ENCODE measurements at regions not wholly inside any gene's neighbourhood (a gene's known extent, or its start where the extent isn't known, plus 50 kb on each side); places are given as distances from the start of the nearest gene placed in this dataset.
A peak's percentile ranks its signal among the peaks of the same experiment; 100 is the strongest.

DNA sequence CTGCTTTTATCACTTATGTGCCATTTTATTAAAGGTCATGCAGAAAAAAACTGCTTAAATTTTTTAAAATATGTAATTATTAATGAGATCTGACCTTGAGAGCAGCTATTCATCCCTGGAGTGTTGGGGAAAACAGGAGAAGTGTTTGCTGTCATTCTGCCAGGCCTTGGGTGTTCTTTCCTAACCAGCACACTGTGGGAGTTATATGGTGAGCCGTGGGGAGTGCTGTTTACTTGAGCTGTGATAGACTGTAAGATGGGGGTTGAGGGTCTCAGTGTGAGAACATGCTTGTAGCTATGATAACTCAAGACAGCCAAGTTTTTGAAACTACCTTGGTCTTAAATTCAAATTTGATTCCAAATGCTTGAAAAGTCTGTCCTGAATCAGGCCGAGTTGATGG lies 101.3 kb upstream of the ARHGAP28 start:
- intact Hi-C loops (cut with DNase I), result no loop called here
- no peak for ATAC-seq
- no peak for DNase-seq (ENCODE audit: low spot score)

DNA sequence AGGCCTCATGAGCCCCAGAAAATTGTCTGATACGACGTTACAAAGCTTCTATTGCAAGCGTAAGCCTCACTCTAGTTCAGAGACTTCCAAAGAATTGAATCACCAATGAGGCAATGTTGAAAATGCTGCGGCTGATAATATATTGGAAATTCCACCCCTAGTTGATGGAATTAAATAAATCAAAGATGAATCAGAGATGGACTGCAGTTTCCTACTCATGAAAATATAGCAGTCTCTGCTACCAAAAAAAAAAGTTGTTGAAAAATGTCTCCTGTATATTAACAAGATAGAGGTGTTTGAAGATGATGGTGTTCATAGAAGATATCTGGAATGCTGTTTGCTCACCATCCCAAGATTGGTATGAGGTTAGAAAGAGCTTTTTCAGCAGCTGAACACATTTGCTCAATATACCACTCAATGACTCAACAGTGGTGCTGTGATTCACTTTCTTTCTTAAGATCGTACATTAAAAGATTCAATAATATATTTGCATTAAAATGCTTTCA lies 99.8 kb upstream of the ARHGAP28 start:
- intact Hi-C loops (cut with DNase I), result no loop called here
- DNase-seq (ENCODE audit: low spot score) (no peak), ATAC-seq (no peak)

DNA sequence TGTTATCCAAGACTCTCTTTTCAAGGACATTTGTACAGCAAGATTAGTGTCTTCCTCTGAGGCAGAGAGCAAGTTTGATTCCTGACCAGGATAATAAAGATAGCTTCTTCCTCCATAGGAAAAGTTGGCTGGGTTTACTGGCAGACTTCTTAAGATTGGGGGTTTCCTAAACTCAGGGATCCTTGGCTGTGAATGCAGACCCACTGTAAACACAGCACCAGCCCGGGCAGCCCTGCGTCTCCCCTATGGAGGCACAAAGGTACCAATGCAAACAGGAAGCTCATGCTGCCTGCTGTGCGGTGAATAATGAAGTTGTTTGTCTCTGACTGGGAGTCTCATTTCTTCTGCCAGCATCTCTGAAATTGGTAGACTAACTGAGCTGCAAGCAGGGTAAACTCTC lies 96.2 kb upstream of the ARHGAP28 start:
- ATAC-seq, result no peak
- DNase-seq (ENCODE audit: low spot score), result no peak
- intact Hi-C loops (cut with DNase I), result no loop called here

DNA sequence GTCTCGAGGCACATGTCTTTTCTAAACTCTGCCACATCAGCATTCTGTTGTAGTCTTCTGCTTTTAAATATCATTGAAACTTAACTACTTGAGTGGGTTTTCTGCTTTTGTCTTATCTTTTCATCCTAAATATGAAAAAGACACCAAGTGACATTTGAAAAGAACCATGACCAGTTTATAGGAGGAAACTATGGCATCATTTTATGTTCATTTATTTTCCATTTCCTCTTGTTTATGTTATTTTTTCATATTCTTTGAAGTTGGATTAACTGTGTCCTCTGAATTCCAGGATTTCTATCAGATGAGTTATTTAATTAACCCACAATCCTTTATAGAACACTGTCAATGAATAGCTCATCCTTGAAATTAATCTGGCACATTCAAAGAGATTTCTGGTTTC lies 93.4 kb upstream of the ARHGAP28 start:
- no peak for DNase-seq (ENCODE audit: low spot score)
- ATAC-seq, result no peak
- intact Hi-C loops (cut with DNase I), result no loop called here

DNA sequence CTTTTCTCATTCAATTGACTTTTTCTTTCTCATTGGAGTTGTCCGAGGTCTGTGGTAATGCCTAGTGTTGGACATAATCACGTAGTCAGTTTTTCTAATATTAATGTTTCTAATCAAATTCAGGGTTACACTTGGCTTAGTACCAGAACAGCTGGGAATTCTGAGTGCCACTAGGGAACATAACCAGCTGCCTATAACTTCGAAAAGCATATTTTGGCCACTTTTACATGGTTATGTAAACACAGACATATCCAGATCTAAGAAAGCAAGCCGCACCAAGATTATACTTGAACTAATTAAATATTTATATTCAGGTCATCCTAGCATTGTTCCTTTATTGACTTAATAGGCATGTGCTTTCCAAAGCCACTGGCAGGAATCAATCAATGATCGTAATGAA lies 91.1 kb upstream of the ARHGAP28 start:
- intact Hi-C loops (cut with DNase I), result no loop called here
- no peak for ATAC-seq

DNA sequence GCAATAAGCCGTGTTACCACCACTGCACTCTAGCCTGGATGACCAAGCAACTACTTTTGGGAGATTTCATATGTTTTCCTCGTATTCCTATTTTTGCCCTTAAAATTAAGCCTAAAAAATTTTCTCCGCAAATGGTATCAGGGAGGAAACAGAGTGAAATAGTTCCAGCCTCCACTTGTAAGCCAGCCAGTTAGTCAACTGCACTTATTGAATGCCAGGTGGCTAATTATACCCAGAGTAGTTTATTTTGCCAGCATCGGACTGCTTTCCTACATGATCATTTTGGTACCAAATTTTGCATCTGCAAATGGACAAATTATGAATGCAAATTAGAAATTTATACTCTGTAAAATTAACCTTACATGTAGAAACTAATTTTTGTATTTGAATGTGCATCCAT lies 90.2 kb upstream of the ARHGAP28 start:
- DNase-seq (ENCODE audit: low spot score), result no peak
- intact Hi-C loops (cut with DNase I), result no loop called here
- ATAC-seq, result no peak

More for the DNA sequence above, 91.1 kb upstream of the ARHGAP28 start:
- DNase-seq (ENCODE audit: low spot score), result no peak

DNA sequence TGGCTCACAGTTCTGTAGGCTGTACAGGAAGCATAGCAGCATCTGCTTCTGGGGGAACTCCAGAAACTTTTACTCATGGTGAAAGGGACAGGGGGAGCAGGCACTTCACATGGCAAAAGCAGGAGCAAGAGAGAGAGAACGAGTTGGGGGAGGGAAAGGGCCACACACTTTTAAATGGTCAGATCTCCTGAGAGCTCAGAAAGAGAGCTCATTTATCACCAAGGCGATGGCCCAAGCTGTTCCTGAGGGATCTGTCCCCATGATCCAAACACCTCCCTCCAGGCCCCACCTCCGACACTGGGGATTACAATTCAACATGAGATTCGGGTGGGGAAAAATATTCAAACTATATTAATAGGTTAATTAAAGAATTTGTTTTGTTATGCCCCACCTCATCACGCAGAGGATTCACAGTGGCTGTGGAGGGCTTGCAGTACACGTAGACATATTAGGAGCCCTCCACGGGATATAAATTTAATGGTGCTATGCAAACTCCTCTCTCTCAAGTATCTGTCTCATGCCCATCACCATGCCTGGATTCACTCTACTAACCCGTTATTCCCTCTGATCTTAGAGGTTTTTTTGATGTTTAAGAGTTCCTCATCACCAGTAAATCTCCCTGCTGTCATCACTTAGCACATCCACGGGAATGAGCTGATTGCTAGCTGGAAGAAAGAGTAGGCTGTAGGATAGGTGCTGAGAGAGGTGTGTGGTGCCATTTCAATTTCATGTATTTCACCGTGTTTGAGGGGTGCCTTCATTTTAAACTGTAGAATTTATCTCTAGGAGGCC lies 84.5 kb upstream of the ARHGAP28 start:
- ATAC-seq, result no peak
- intact Hi-C loops (cut with DNase I), result no loop called here
- DNase-seq (ENCODE audit: low spot score), result no peak

DNA sequence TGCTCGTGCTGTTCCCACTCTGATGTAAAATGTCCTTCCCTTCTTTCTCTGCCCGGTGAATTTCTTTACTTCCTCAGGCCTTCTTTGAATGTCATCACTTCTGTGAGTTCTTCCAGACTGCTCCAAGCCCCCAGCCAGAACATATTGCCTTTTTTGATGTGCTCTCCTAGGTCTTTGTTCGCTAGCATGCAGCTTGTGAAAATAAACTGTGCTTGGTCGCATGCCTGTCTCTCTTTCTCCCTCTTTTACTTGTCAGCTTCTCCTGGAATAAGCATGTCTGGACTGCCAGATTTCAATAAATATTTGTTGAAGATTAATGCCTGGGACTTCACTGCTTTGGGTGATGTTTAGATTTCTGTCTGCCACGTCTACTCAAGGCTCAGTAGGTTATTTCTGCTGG lies 82.7 kb upstream of the ARHGAP28 start:
- ATAC-seq, result no peak
- no peak for DNase-seq (ENCODE audit: low spot score)
- intact Hi-C loops (cut with DNase I), result no loop called here

DNA sequence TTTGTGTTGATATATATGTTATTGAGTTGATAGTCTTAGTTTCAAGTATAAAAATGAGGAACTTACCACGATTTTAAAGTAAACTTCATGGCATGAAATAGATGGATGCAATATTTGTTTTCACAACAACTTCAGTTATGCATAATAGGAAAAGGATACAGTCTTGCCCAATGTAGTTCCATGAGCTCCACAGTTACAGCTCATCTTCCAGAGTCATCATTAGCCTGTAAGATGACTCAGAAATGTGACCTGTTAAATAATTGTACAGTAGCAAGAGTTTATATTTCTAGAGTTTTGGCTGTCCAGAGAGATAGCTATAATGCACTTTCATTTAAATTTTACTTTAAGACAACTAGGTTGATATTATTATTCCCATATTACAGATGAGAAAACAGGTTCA lies 80.9 kb upstream of the ARHGAP28 start:
- no peak for DNase-seq (ENCODE audit: low spot score)
- intact Hi-C loops (cut with DNase I), result no loop called here
- ATAC-seq, result no peak

DNA sequence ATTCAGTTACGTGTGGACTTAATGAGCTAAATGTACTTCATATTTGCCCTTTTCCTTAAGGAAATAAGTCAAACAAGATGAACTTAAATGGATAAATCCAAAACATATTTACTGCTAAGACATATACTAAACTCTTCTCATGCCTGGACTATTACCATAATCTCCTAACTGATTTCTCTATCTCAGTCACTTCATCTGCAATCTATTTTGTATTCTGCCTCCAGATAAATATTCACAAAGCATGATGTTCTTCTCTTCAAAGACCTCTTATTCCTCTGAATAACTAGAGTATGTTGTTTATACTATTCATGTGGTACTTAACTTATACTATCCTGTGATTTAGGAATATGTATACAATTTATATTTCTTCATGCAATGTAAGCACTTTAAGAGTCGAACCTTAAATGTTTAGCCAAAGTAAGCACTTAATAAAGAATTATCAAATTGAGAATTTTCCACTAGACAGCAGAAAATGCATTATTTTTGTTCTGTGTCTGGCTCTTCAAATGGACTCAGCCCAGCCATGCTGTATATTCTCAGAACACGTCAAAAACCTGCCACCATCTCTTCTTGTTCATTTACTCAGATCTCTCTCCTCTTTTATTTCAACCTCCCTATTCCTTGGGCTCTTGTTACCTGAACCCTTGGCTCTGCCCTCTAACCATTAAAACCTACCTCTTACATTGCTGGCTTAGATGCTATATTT lies 79.9 kb upstream of the ARHGAP28 start:
- intact Hi-C loops (cut with DNase I), result no loop called here
- ATAC-seq (no peak), DNase-seq (ENCODE audit: low spot score) (no peak)

DNA sequence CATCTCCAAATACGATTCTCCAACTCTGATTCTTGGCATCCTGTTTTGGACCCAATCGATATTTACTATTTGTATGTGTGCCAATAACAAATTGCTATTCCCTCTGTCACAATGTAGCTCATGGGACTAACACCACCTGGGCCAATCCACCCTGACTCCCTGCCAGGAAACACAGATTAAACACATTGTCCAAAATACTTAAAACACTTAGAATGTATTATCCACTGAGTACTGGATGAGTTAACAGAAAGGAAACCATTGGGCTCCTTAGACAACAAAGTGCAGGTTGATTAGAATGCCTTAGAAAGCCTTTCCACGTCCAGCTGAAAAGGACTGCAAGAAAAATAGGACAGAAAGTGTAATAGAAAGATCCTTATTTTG lies 79.4 kb upstream of the ARHGAP28 start:
- no peak for DNase-seq (ENCODE audit: low spot score)
- no peak for ATAC-seq
- intact Hi-C loops (cut with DNase I), result no loop called here

DNA sequence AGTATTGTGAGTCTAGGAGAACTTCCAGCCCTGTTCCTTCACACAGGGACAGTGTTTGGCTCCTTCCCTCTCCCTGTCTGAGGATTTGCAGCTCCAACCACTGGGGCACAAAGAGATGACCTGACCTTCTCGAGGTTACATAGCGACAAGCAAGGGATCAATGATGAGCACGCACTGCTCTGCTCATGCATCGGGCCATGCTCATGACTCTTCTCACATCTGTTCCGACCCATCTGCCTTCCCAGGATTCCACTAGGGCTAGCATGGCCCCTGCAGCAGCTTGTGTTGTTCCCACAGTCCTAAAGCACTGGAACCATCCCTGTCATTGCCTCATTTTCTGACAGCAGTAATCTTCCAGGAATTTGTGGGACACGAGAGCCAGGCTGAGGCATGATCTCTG lies 78.8 kb upstream of the ARHGAP28 start:
- ATAC-seq (peak; percentile 70), DNase-seq (ENCODE audit: low spot score) (no peak)
- intact Hi-C loops (cut with DNase I), result no loop called here

DNA sequence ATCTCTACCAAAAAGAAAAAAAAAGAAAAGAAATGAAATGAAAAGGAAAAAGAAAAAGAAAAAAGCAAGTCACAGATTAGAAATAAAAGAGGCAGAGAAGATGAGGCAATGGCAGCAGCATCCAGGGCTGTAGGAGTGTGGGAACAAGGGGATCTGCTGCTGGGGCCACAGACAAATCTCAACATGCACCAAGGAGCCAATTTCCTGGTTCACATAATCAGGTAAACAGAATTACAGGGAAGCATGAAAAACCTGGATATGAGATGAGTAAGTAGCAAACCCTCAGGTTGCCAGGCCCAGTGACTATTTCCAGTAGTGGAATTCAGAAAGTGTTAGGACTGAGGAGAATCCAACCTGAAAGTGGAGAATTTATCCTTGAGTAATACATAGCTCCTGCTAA lies 77.4 kb upstream of the ARHGAP28 start:
- ATAC-seq (no peak), DNase-seq (ENCODE audit: low spot score) (no peak)
- intact Hi-C loops (cut with DNase I), result no loop called here

DNA sequence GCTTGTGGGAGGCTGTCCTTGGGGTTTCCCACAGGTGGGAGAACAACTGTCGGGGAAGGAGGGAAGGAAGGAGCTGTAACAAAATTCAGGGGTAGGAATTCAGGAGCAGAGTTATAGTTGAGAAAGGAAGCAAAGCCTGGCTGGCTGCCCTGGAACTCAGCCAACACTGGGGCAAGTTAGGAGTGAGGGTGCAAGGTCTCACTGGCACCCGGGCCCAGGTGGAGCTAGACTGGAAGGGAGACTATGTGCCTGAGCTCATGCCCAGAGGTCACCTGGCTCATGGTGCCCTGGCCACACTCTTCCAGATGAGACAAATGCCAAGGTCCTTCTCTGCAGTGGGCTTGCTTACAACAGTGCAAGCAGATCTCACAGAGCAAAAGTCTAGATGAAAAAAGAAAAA lies 75.6 kb upstream of the ARHGAP28 start:
- DNase-seq (ENCODE audit: low spot score) (no peak), ATAC-seq (no peak)
- intact Hi-C loops (cut with DNase I), result no loop called here

DNA sequence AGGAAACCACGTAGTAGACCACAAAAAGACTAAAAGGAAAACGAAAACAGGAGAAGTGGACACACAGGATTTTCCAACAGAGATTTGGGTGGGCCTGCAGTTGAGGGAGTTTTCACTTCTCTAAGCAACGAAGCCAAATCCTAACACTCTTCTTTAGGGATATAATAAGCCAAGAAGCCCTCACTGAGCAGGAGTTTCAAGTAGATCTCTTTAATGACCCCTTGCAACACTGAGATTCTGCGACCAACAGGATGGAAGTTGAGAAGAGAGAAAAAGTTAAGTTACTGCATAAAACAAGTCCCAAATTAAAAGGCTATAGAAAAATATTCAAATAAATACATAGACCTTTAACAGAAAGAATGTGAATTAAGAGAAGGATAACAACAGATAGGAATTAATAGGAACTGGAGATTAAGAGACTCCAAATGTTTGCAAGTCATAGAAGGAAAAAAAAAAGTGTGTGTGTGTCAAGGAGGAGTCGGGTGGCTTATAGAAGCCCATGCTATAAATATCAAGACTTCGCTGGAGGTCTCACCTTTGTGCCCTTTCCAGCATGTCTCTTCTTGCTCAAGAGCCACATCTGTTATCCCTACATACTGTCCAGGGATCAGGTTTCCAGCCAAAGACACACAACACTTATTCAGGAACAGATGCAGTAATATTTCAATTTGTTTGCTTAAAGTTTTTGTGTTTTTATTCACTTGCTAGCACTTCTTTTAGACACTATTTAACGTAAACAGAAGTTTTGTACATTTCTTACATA lies 69.4 kb upstream of the ARHGAP28 start:
- ATAC-seq, result peak; percentile 85
- no peak for DNase-seq (ENCODE audit: low spot score)
- intact Hi-C loops (cut with DNase I), result no loop called here

DNA sequence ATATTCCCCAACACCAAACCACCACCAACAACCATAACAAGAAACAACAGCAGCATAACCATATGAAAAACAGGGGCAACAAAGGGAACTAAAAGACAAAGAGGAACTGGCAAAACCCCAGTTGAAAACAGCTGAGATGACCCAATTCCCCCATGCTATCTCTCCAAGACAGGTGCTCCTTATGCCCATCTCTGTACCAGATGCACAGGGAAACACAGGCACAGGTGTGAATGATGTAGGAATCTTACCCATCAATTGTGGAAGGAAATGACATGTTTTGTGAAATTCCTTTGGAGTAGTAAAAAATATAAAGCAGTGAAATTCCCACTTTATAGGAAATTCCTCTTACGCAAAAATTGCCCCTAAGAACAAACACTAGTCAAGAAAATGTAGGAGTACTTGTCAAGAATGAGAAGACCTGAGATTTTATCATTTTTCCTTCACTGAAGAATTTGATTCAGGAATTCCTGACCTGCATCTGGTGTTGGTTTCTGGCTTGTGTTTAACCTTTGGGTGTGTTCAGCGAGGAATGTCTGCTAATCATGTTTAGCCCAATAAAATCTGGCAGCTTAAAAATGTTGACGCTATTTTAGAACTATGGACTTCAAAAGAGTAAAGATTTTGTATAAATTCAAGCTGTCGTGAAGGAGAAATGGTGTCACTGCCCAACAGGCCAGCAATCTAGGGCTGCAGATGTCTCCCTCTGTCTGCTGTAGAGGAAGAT lies 67.7 kb upstream of the ARHGAP28 start:
- DNase-seq (ENCODE audit: low spot score) (no peak), ATAC-seq (no peak)
- intact Hi-C loops (cut with DNase I), result no loop called here

DNA sequence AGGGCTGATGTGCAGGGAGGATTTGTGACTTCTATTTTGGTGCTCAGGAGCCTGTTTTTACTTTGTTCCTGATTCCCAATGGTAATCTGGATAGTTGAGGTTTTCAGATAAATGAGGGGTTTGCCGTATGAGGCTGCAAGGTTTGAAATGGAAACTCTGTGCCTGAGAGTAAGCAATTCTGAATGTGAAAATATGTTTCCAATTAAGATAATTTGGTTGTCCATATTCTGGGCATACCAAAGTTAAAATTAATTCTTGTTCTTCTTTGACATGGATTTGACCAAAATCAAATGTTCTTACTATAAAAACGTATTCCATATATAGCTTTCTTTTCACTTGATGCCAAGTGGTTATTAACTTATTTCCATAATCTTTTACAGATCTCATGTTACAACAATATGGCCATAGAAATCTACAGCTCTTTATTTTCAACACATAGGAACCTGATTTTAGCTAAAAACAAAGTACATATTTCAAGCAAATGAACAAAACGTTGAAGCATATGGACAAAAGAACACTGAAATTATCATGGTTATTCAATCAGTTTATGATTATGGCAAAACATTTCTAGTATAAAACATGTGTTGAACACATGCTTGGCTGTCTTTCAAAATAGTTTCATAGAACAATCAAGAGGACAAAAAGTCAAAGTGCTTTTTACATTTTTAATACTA lies 63.4 kb upstream of the ARHGAP28 start:
- DNase-seq (ENCODE audit: low spot score) (no peak), ATAC-seq (no peak)
- intact Hi-C loops (cut with DNase I), result no loop called here

DNA sequence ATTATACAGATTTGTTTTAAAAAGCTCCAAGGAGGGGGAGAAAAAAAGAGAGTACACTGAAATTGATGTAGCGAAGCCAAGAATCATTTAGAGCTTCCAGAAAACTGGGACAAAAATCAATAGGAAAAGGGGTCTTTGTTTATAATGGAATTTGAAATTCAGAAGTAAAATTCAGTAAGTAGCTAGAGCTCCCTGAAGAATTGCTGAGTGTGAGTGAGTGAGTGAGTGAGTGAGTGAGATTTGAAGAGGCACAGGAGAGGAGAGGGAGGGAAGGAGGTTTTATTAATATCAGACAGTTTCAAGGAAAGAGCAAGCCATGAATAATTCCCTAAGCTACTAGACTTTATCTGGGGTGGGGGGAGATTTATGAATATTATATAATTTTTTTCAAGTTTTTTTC lies 60.7 kb upstream of the ARHGAP28 start:
- intact Hi-C loops (cut with DNase I), result no loop called here
- no peak for DNase-seq (ENCODE audit: low spot score)
- ATAC-seq, result no peak

DNA sequence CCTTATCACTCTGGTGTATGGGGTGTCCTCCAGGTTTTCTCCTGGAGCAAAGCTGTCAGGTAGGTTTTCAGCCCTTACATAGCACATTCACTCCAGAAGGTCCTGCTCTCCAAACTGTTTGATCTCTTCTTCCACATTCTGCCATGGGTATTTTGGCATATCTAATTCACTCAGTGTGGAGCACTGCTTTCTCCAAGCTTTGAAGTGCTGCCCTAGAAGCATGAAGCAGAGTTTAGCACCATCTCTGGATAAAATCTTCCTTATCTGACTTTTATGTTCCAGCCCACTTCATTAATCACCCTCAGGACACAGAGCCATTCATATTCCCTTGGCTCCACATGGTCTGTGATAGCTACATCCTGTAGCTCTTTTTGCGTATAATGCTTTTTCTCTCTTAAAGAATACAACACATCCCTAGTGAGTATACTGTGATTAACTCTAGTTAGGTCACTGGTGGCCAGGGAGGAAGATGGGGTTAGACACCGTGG lies 56.7 kb upstream of the ARHGAP28 start:
- no peak for ATAC-seq
- intact Hi-C loops (cut with DNase I), result no loop called here

More for the DNA sequence above, 56.7 kb upstream of the ARHGAP28 start:
- DNase-seq (ENCODE audit: low spot score), result no peak

All from sciatic nerve (tissue), 2 donors.